ENCODE measurements at regions not wholly inside any gene's neighbourhood (a gene's known extent, or its start where the extent isn't known, plus 50 kb on each side); places are given as distances from the start of the nearest gene placed in this dataset.

GRCh38 chr5:93090698-93091097 is 490.3 kb downstream of the NR2F1-AS1 start:
- no peak for DNase-seq
- H3K27ac ChIP-seq, result no peak overlapping the region
- intact Hi-C loops (cut with DNase I; ENCODE audit: low total_unique reads), result no loop called here
- H3K36me3 ChIP-seq, result no peaks in the 10 kb centered on the region
- H3K9me3 ChIP-seq, result no peaks in the 10 kb centered on the region
- no peaks in the 10 kb centered on the region for H3K4me1 ChIP-seq
- no peaks in the 10 kb centered on the region for H3K27me3 ChIP-seq (replicated peaks in 1 of 7)
- WGBS, 5 donors, result 62 to 70% (median 66%) methylated on average over 5 of the region's 5 CpGs
- no peak for TF ChIP-seq POLR2AphosphoS5 (IDR thresholded peaks at IDR 0.05)
- TF ChIP-seq POLR2A (IDR thresholded peaks at IDR 0.05), result no peak
- TF ChIP-seq, protein P1, sequence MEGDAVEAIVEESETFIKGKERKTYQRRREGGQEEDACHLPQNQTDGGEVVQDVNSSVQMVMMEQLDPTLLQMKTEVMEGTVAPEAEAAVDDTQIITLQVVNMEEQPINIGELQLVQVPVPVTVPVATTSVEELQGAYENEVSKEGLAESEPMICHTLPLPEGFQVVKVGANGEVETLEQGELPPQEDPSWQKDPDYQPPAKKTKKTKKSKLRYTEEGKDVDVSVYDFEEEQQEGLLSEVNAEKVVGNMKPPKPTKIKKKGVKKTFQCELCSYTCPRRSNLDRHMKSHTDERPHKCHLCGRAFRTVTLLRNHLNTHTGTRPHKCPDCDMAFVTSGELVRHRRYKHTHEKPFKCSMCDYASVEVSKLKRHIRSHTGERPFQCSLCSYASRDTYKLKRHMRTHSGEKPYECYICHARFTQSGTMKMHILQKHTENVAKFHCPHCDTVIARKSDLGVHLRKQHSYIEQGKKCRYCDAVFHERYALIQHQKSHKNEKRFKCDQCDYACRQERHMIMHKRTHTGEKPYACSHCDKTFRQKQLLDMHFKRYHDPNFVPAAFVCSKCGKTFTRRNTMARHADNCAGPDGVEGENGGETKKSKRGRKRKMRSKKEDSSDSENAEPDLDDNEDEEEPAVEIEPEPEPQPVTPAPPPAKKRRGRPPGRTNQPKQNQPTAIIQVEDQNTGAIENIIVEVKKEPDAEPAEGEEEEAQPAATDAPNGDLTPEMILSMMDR (IDR thresholded peaks at IDR 0.05 in 8 of 11, conservative IDR thresholded peaks at IDR 0.05 in 3 of 11), result no peak
- H3K4me3 ChIP-seq, result no peak overlapping the region

DNA sequence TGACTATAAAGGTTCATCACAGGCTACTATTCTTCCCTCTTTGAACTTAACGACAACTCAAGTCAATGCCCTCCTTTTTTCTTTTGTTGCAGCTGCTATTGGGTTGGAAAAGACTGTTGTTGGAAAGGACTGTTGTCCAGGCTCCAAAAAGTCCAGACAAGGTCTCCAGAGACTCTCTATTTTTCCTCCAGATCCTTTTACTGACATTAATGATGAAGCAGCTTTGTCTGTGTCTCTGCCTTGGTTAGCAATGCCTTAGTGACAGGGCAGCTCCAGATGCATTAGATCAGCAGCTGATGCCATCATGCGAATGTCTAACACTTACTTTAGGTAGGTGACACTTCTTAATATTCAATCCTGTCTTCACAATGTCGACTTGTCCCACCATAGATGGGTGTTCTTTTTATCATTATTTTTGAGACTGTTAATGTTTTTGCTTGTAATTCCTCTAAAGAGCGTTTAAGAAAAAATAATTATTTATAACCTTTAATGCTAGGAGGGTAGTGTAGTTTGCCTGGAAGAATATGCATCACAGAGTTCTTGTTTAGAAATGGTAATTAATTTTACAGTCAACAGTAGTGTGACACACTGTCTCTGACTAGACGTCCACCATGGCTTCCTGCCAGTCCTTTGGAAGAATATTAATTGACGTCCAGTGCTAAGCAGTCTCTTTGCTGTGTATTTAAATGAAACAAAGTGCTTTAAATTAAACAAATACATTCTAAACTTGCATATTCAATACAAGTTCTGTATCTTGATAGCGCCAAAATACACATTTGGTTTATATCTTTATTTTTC is 492.2 kb downstream of the NR2F1-AS1 start:
- WGBS, 5 donors, result 67 to 79% (median 77%) methylated on average over 7 of the region's 7 CpGs
- no peaks in the 10 kb centered on the region for H3K36me3 ChIP-seq
- TF ChIP-seq POLR2A (IDR thresholded peaks at IDR 0.05), result no peak
- no peak for TF ChIP-seq POLR2AphosphoS5 (IDR thresholded peaks at IDR 0.05)
- TF ChIP-seq, protein P1 (IDR thresholded peaks at IDR 0.05 in 8 of 11, conservative IDR thresholded peaks at IDR 0.05 in 3 of 11), result no peak
- H3K9me3 ChIP-seq, result no peaks in the 10 kb centered on the region
- no peaks in the 10 kb centered on the region for H3K27me3 ChIP-seq (replicated peaks in 1 of 7)
- intact Hi-C loops (cut with DNase I; ENCODE audit: low total_unique reads), result no loop called here
- DNase-seq, result no peak
- no peak overlapping the region for H3K4me3 ChIP-seq
- no peak overlapping the region for H3K27ac ChIP-seq
- no peaks in the 10 kb centered on the region for H3K4me1 ChIP-seq

GRCh38 chr5:93087326-93087725 is 493.7 kb downstream of the NR2F1-AS1 start:
- Histone ChIP-seq H3K36me3 (no peaks in the 10 kb centered on the region), H3K9me3 (no peaks in the 10 kb centered on the region), H3K27me3 (replicated peaks in 1 of 7) (no peaks in the 10 kb centered on the region), H3K4me1 (no peaks in the 10 kb centered on the region), H3K4me3 (no peak overlapping the region), H3K27ac (no peak overlapping the region)
- WGBS, 5 donors, result 80 to 94% (median 81%) methylated on average over 3 of the region's 3 CpGs
- DNase-seq, result no peak
- TF ChIP-seq, protein P1 (IDR thresholded peaks at IDR 0.05 in 8 of 11, conservative IDR thresholded peaks at IDR 0.05 in 3 of 11), result no peak
- TF ChIP-seq POLR2A (IDR thresholded peaks at IDR 0.05) (no peak), POLR2AphosphoS5 (IDR thresholded peaks at IDR 0.05) (no peak)
- intact Hi-C loops (cut with DNase I; ENCODE audit: low total_unique reads), result no loop called here

- Histone ChIP-seq H3K9me3 (no peaks in the 10 kb centered on the region), H3K27me3 (replicated peaks in 1 of 7) (no peaks in the 10 kb centered on the region), H3K4me1 (peaks cover 0 to 11% (median 5%) of the 10 kb centered on the region in 6 donors), H3K27ac (no peak overlapping the region), H3K36me3 (no peaks in the 10 kb centered on the region), H3K4me3 (no peak overlapping the region)
- DNase-seq, result no peak
- intact Hi-C loops (cut with DNase I; ENCODE audit: low total_unique reads), result no loop called here
- TF ChIP-seq POLR2AphosphoS5 (IDR thresholded peaks at IDR 0.05) (no peak), POLR2A (IDR thresholded peaks at IDR 0.05) (no peak)
- TF ChIP-seq, protein P1 (IDR thresholded peaks at IDR 0.05 in 8 of 11, conservative IDR thresholded peaks at IDR 0.05 in 3 of 11), result no peak
- WGBS, 5 donors, result 75 to 86% (median 81%) methylated on average over 2 of the region's 2 CpGs
Observed at GRCh38 chr5:93082981-93083380, 498.0 kb downstream of the NR2F1-AS1 start.

Measured in spleen (tissue), 11 donors.